Neuron (in vitro differentiated cells): ENCODE measurements at regions not wholly inside any gene's neighbourhood (a gene's known extent, or its start where the extent isn't known, plus 50 kb on each side); places are given as distances from the start of the nearest gene placed in this dataset.

ENCODE experiments used
- H2AFZ ChIP-seq: one replicate; pipeline ENCODE4 v1.6.1; 2013; ENCODE audit warnings: low read depth, mild to moderate bottlenecking, inconsistent platforms, low read length, moderate library complexity
- H3K27me3 ChIP-seq: one replicate; pipeline ENCODE4 v1.6.1; 2013; ENCODE audit warnings: low read length; ENCODE audit not compliant: insufficient read depth
- H3K36me3 ChIP-seq: one replicate; pipeline ENCODE4 v1.6.1; 2013; ENCODE audit warnings: low read length; ENCODE audit not compliant: insufficient read depth
- H3K4me1 ChIP-seq: one replicate; pipeline ENCODE4 v1.6.1; 2013; ENCODE audit warnings: low read length; ENCODE audit not compliant: insufficient read depth
- H3K4me3 ChIP-seq: 2 replicates; pipeline ENCODE4 v1.5.1; 2013; ENCODE audit warnings: mild to moderate bottlenecking, low read length, moderate library complexity
- H3K9me3 ChIP-seq: one replicate; pipeline ENCODE4 v1.6.1; 2013; ENCODE audit warnings: low read length

- H2AFZ ChIP-seq = no peak overlapping the region
- H3K9me3 ChIP-seq = peaks cover 2% of the 10 kb centered on the region
- H3K27me3 ChIP-seq = no peaks in the 10 kb centered on the region
- H3K4me3 ChIP-seq = no peak overlapping the region
- no peaks in the 10 kb centered on the region for H3K36me3 ChIP-seq
- H3K4me1 ChIP-seq = peaks cover under 1% of the 10 kb centered on the region
These were observed 123.8 kb upstream of the AKIRIN2 start for GRCh38 chr6:87825821-87826221.

GRCh38 chr6:87824958-87825491 lies 123.0 kb upstream of the AKIRIN2 start:
- Histone ChIP-seq H2AFZ (no peak overlapping the region), H3K9me3 (peaks cover 2% of the 10 kb centered on the region), H3K36me3 (no peaks in the 10 kb centered on the region), H3K4me1 (no peaks in the 10 kb centered on the region), H3K27me3 (no peaks in the 10 kb centered on the region), H3K4me3 (no peak overlapping the region)

GRCh38 chr6:87822011-87822410 lies 120.0 kb upstream of the AKIRIN2 start:
- H3K4me3 ChIP-seq = no peak overlapping the region
- H3K4me1 ChIP-seq = no peaks in the 10 kb centered on the region
- H3K36me3 ChIP-seq = no peaks in the 10 kb centered on the region
- no peak overlapping the region for H2AFZ ChIP-seq
- H3K27me3 ChIP-seq = no peaks in the 10 kb centered on the region
- H3K9me3 ChIP-seq = no peaks in the 10 kb centered on the region

- Histone ChIP-seq H3K27me3 (no peaks in the 10 kb centered on the region), H3K4me1 (no peaks in the 10 kb centered on the region), H2AFZ (no peak overlapping the region), H3K36me3 (no peaks in the 10 kb centered on the region), H3K4me3 (no peak overlapping the region), H3K9me3 (no peaks in the 10 kb centered on the region)
These were observed 118.4 kb upstream of the AKIRIN2 start for GRCh38 chr6:87820343-87820984.

DNA sequence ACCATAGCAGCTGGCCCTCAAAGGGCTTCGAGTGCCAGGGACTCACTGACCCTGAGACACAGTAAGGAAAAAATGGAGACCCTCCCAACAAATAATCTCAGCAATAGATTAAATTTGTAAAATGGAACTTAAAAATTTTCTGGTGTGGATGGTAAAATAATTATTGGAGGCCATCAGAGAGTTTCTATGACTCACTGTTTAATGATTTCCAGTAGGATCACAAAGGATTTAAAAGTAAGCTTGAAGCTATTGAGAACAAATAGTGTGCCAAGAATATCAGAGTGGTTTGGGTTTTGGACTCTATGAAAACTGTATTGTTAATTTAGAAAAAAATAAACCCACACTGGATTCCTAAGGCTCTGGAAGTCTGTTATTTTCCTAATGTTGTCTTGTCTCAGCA lies 115.2 kb upstream of the AKIRIN2 start:
- no peak overlapping the region for H2AFZ ChIP-seq
- no peak overlapping the region for H3K4me3 ChIP-seq
- no peaks in the 10 kb centered on the region for H3K4me1 ChIP-seq
- H3K9me3 ChIP-seq = no peaks in the 10 kb centered on the region
- H3K27me3 ChIP-seq = peaks cover 3% of the 10 kb centered on the region
- H3K36me3 ChIP-seq = no peaks in the 10 kb centered on the region

DNA sequence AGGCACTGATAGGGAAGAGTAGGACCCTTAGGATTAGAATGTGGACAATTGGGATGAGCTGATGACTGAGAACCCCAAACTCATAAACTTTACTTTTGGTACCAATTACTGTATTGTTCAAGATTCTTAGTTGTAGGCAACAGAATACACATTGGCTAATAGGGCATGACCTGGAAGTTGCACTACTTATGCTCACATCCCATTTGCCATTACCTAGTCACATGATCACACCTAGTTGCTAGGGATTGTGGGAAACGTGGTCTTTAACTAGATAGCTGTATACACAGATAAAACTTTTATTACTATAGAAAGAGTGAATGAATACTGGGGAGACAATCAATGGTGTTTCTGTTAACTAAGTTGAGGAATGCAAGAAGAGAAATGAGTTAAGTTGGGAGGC lies 113.4 kb upstream of the AKIRIN2 start:
- H3K27me3 ChIP-seq = peaks cover 6% of the 10 kb centered on the region
- no peaks in the 10 kb centered on the region for H3K4me1 ChIP-seq
- no peak overlapping the region for H3K4me3 ChIP-seq
- no peak overlapping the region for H2AFZ ChIP-seq
- H3K36me3 ChIP-seq = no peaks in the 10 kb centered on the region
- H3K9me3 ChIP-seq = no peaks in the 10 kb centered on the region

GRCh38 chr6:87808005-87808757 lies 106.1 kb upstream of the AKIRIN2 start:
- H3K9me3 ChIP-seq = no peaks in the 10 kb centered on the region
- H3K36me3 ChIP-seq = no peaks in the 10 kb centered on the region
- peaks cover 3% of the 10 kb centered on the region for H3K27me3 ChIP-seq
- H2AFZ ChIP-seq = no peak overlapping the region
- no peaks in the 10 kb centered on the region for H3K4me1 ChIP-seq
- no peak overlapping the region for H3K4me3 ChIP-seq

DNA sequence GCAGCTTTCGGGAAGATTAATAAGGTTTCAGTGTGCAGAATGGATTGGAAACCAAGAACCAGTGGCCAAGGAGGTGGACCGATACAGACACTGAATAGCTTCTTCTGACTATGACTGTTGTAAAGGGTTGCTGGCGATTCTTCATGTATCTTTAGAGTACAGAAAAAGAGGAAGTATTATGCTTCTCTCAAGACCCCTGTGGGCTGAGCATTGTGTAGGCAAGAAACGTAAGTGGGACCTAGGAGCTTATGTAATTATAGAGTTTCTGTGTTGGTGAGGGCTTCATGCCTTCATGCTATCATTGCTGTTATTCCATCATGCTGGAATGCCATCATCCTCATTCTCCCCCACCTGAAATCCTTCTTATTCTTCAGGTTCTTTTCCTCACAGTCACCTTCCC lies 105.4 kb upstream of the AKIRIN2 start:
- Histone ChIP-seq H3K27me3 (peaks cover 3% of the 10 kb centered on the region), H2AFZ (no peak overlapping the region), H3K4me1 (no peaks in the 10 kb centered on the region), H3K4me3 (no peak overlapping the region), H3K9me3 (no peaks in the 10 kb centered on the region), H3K36me3 (no peaks in the 10 kb centered on the region)

DNA sequence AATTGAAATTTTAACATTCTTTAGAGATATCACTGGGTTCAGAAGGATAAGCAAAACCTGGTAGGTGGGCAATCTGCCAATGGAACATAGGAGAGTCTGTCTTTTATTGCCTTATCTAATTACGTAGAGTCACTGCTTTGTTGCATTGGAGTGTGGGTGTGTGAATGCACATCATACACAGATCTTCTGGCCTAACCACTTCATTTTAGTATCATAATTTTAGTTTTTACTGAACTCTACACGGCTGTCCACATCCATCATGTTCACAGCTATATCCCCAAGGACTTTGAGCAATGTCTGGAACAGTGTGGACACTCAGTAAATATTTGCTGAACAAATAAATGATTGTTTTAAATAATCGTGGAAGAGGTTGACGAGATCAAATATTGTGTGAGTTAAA lies 104.6 kb upstream of the AKIRIN2 start:
- no peak overlapping the region for H2AFZ ChIP-seq
- no peaks in the 10 kb centered on the region for H3K4me1 ChIP-seq
- H3K27me3 ChIP-seq = peaks cover 2% of the 10 kb centered on the region
- H3K4me3 ChIP-seq = no peak overlapping the region
- H3K36me3 ChIP-seq = no peaks in the 10 kb centered on the region
- no peaks in the 10 kb centered on the region for H3K9me3 ChIP-seq

DNA sequence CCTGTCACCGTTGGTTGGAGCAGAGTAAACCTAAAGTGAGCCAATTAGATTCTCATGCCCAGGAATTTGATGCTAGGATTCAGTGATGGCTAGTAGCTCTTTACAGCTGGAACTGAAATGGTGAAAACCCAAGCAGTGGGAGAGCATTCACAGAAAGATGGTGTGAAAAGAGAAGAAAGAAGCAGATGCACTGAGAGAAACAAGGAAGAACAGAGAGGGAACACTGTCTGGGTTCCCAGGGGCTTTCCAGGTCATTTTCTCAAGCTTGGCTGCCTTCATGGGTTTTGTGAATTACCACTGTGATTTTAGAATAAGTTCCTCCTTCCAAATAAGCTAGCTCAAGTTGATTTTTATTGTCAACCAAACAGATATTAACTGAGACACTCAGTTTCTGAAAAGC lies 104.1 kb upstream of the AKIRIN2 start:
- no peaks in the 10 kb centered on the region for H3K36me3 ChIP-seq
- H3K4me3 ChIP-seq = no peak overlapping the region
- no peaks in the 10 kb centered on the region for H3K4me1 ChIP-seq
- no peaks in the 10 kb centered on the region for H3K27me3 ChIP-seq
- peak overlapping the region; percentile 54 for H2AFZ ChIP-seq
- no peaks in the 10 kb centered on the region for H3K9me3 ChIP-seq

- Histone ChIP-seq H3K36me3 (no peaks in the 10 kb centered on the region), H3K4me1 (no peaks in the 10 kb centered on the region), H3K4me3 (no peak overlapping the region), H3K9me3 (no peaks in the 10 kb centered on the region), H3K27me3 (no peaks in the 10 kb centered on the region), H2AFZ (no peak overlapping the region)
These were observed 101.8 kb upstream of the AKIRIN2 start for GRCh38 chr6:87803791-87804190.

DNA sequence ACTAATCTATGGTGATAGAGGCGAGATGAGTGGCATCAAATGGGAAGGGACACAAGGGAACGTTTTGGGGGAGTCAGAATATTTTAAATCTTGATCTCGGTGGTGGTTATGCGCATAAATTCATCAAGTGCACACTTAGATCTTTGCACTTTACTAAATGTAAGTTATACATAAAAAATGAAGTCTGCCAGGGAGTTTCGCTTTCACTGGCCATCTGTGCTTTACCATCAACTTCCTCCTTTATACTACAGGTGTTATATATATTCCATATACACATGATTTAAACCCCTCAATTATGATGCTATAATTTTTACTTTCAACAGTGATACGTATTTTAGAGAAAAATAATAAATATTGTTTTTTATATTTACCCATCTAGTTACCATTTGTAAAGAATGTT lies 97.6 kb upstream of the AKIRIN2 start:
- Histone ChIP-seq H2AFZ (no peak overlapping the region), H3K4me1 (no peaks in the 10 kb centered on the region), H3K9me3 (no peaks in the 10 kb centered on the region), H3K4me3 (no peak overlapping the region), H3K36me3 (no peaks in the 10 kb centered on the region), H3K27me3 (no peaks in the 10 kb centered on the region)

DNA sequence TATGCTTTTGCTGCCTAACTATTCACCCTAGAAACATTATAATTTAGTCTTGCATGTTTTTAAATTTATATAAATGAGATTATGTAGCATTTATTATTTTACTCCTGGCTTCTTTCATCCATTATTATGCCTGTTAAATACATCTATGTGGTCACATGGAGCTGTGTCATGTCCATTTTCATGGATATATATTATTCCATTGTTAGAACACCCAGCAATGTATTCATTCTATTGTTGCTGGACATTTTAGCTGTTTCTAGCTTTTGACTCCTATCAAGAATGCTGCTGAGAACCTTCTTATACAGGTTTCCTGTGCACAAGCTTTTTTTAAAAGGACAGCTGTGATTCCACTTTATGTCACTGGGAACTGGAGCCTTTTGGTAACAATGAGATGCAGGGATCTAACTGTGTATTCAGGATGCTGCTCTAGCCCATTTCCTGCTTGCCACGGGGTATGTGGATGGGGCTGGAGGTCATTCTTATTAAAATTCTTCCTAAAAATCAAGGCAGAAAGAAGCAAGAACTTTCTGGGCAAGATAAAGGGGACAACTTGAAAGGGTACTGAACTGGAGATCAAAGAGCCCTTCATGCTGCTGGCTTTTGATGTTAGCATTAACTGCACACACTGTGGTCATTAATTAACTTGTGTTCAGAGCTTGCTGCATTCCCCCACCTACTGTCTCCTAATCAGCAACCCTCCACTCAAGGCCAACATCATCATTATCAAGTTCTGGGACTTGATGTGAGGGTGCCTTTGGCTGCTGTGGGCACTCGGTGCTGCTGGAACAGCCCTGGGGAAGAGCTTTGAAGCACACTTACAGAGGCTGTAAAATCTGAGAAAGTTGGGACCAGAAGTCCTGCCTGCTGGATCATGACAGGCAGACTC lies 96.6 kb upstream of the AKIRIN2 start:
- Histone ChIP-seq H3K27me3 (no peaks in the 10 kb centered on the region), H3K4me3 (no peak overlapping the region), H3K4me1 (no peaks in the 10 kb centered on the region), H2AFZ (no peak overlapping the region), H3K36me3 (no peaks in the 10 kb centered on the region), H3K9me3 (no peaks in the 10 kb centered on the region)
